ENCODE measurements at regions not wholly inside any gene's neighbourhood (a gene's known extent, or its start where the extent isn't known, plus 50 kb on each side); places are given as distances from the start of the nearest gene placed in this dataset.

GRCh38 chr13:63044589-63045313, 1629.1 kb upstream of the PCDH20 start:
- FAIRE-seq (no peak), DNase-seq (ENCODE audit: low spot score) (no peak), ATAC-seq (no peak)
- no peaks in the 10 kb centered on the region for H3K4me1 ChIP-seq (ENCODE audit: insufficient read depth, low read length)
- H2AFZ ChIP-seq (ENCODE audit: low read length) = no peak overlapping the region
- H3K4me2 ChIP-seq (ENCODE audit: low read depth, low read length) = no peak overlapping the region
- in situ Hi-C loops (cut with HindIII; ENCODE audit: extremely low pct_ligation_motif_present, low pct_unique_long_range_greater_than_20kb) = no loop called here
- BruUV-seq (replicated peaks) = no TSS peak
- no peak overlapping the region for H3K4me3 ChIP-seq (replicated peaks in 1 of 3; ENCODE audit: insufficient read depth in 1 of 3, low read depth in 2 of 3, low read length in 3 of 3)
- H3K9ac ChIP-seq (ENCODE audit: insufficient read depth, low read depth, low read length) = no peak overlapping the region
- ChIA-PET POLR2A (no interaction called here), CTCF (ENCODE audit: low intra/inter-chr PET ratio, low total read pairs) (no interaction called here)
- H3K36me3 ChIP-seq (replicated peaks in 1 of 2; ENCODE audit: control insufficient read depth in 1 of 2, insufficient read depth in 2 of 2, low read length in 2 of 2) = no peaks in the 10 kb centered on the region
- TF ChIP-seq ZNF329 (CRISPR knock-in tag; IDR thresholded peaks at IDR 0.05; ENCODE audit: low read depth) = no peak
- no peak for TF ChIP-seq KMT2A (CRISPR knock-in tag; IDR thresholded peaks at IDR 0.05)
- TF ChIP-seq LRRFIP1 (CRISPR knock-in tag; conservative IDR thresholded peaks at IDR 0.05) = no peak
- no peak for TF ChIP-seq NAIF1 (CRISPR knock-in tag; IDR thresholded peaks at IDR 0.05; ENCODE audit: borderline replicate concordance)
- no peaks in the 10 kb centered on the region for H3K27me3 ChIP-seq (ENCODE audit: control insufficient read depth in 1 of 2, insufficient read depth in 2 of 2, low read length in 2 of 2)
- H4K20me1 ChIP-seq (ENCODE audit: insufficient read depth, low read length) = no peaks in the 10 kb centered on the region
- WGBS (ENCODE audit: low lambda C conversion rate) = 3% methylated on average over 6 of the region's 6 CpGs
- peaks cover 31% of the 10 kb centered on the region; the same call in 1 of the 2 replicates for H3K9me3 ChIP-seq (ENCODE audit: low read length)
- no peak overlapping the region for H3K27ac ChIP-seq (ENCODE audit: extremely low read length, insufficient read depth, low read length)
- intact Hi-C loops (cut with micrococcal nuclease; ENCODE audit: unreplicated experiment) = no loop called here
- H3K79me2 ChIP-seq (ENCODE audit: insufficient read depth, low read length) = no peaks in the 10 kb centered on the region

GRCh38 chr13:63042686-63043085, 1627.0 kb upstream of the PCDH20 start:
- Histone ChIP-seq H3K9ac (ENCODE audit: insufficient read depth, low read depth, low read length) (no peak overlapping the region), H3K27ac (ENCODE audit: extremely low read length, insufficient read depth, low read length) (no peak overlapping the region), H3K4me2 (ENCODE audit: low read depth, low read length) (no peak overlapping the region), H3K4me3 (replicated peaks in 1 of 3; ENCODE audit: insufficient read depth in 1 of 3, low read depth in 2 of 3, low read length in 3 of 3) (no peak overlapping the region), H3K36me3 (replicated peaks in 1 of 2; ENCODE audit: control insufficient read depth in 1 of 2, insufficient read depth in 2 of 2, low read length in 2 of 2) (no peaks in the 10 kb centered on the region), H3K9me3 (ENCODE audit: low read length) (peaks cover 31% of the 10 kb centered on the region; the same call in 1 of the 2 replicates), H3K79me2 (ENCODE audit: insufficient read depth, low read length) (no peaks in the 10 kb centered on the region), H2AFZ (ENCODE audit: low read length) (no peak overlapping the region), H3K27me3 (ENCODE audit: control insufficient read depth in 1 of 2, insufficient read depth in 2 of 2, low read length in 2 of 2) (no peaks in the 10 kb centered on the region), H4K20me1 (ENCODE audit: insufficient read depth, low read length) (no peaks in the 10 kb centered on the region), H3K4me1 (ENCODE audit: insufficient read depth, low read length) (no peaks in the 10 kb centered on the region)
- POLR2A ChIA-PET = no interaction called here
- WGBS (ENCODE audit: low lambda C conversion rate) = 1% methylated on average over 2 of the region's 2 CpGs
- BruUV-seq (replicated peaks) = no TSS peak
- no peak for DNase-seq (ENCODE audit: low spot score)
- no peak for ATAC-seq
- CTCF ChIA-PET (ENCODE audit: low intra/inter-chr PET ratio, low total read pairs) = no interaction called here
- intact Hi-C loops (cut with micrococcal nuclease; ENCODE audit: unreplicated experiment) (no loop called here), in situ Hi-C loops (cut with HindIII; ENCODE audit: extremely low pct_ligation_motif_present, low pct_unique_long_range_greater_than_20kb) (no loop called here)
- FAIRE-seq = no peak
- TF ChIP-seq ELF3 (CRISPR knock-in tag; IDR thresholded peaks at IDR 0.05) (no peak), SALL2 (CRISPR knock-in tag; IDR thresholded peaks at IDR 0.05) (no peak), CEBPZ (IDR thresholded peaks at IDR 0.05; ENCODE audit: low read length) (no peak), NAIF1 (CRISPR knock-in tag; IDR thresholded peaks at IDR 0.05; ENCODE audit: borderline replicate concordance) (no peak), ARHGAP35 (CRISPR knock-in tag; IDR thresholded peaks at IDR 0.05; ENCODE audit: borderline replicate concordance) (no peak), SAP130 (CRISPR knock-in tag; IDR thresholded peaks at IDR 0.05; ENCODE audit: low read depth) (no peak), ZNF577 (CRISPR knock-in tag; IDR thresholded peaks at IDR 0.05; ENCODE audit: borderline replicate concordance, low read depth) (no peak), LBX2 (CRISPR knock-in tag; IDR thresholded peaks at IDR 0.05; ENCODE audit: borderline replicate concordance) (no peak), ZNF775 (CRISPR knock-in tag; IDR thresholded peaks at IDR 0.05; ENCODE audit: borderline replicate concordance) (no peak)
